ENCODE measurements at regions not wholly inside any gene's neighbourhood (a gene's known extent, or its start where the extent isn't known, plus 50 kb on each side); places are given as distances from the start of the nearest gene placed in this dataset.

DNA sequence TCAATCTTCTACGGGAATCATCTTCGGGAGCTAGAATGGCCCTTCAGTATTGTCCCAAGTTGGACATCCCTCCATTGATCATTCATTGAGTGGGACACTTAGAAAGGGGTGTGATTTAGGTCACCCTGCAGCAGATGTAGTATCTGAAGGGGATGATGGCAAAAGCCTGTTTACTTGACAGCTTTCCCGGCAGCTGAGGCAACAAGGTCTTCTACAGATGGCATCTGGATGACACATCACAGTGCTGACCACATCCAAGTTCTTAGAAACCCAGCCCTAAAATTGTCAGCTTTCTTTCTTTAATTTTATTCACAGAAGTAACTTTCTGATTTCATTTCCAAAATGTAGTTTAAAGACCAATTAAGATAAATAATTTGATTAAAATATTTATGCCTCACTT lies 150.3 kb downstream of the AMY1C start:
- TF ChIP-seq POLR2AphosphoS5 (IDR thresholded peaks at IDR 0.05; ENCODE audit: low read depth, low read length) (no peak), TAF1 (IDR thresholded peaks at IDR 0.05; ENCODE audit: low read depth, low read length) (no peak), POLR2A (IDR thresholded peaks at IDR 0.05; ENCODE audit: low read depth, low read length) (no peak), POU2F2 (IDR thresholded peaks at IDR 0.05; ENCODE audit: low read depth, low read length) (no peak), SPI1 (IDR thresholded peaks at IDR 0.05; ENCODE audit: low read depth, low read length) (no peak), PAX5 (IDR thresholded peaks at IDR 0.05; ENCODE audit: insufficient read depth, low read length, severe bottlenecking) (no peak)
